GM18511 (cell line): ENCODE measurements at regions not wholly inside any gene's neighbourhood (a gene's known extent, or its start where the extent isn't known, plus 50 kb on each side); places are given as distances from the start of the nearest gene placed in this dataset.

ENCODE experiments used
- ATAC-seq: cut with Tn5 transposase; IDR thresholded peaks from one replicate; pipeline ENCODE4 v1.9.1; 2021; ENCODE audit warnings: mild to moderate bottlenecking, moderate library complexity; ENCODE audit not compliant: unreplicated experiment

- ATAC-seq = no peak
These were observed 486.1 kb upstream of the ID2 start for GRCh38 chr2:8195784-8196183.

- ATAC-seq = no peak
These were observed 485.5 kb upstream of the ID2 start for GRCh38 chr2:8196316-8196715.

- no peak for ATAC-seq
These were observed 484.8 kb upstream of the ID2 start for GRCh38 chr2:8197101-8197500.

- no peak for ATAC-seq
These were observed 484.0 kb upstream of the ID2 start for GRCh38 chr2:8197825-8198224.

- no peak for ATAC-seq
These were observed 483.0 kb upstream of the ID2 start for GRCh38 chr2:8198766-8199382.

- ATAC-seq = peak; percentile 86
These were observed 479.7 kb upstream of the ID2 start for GRCh38 chr2:8202132-8202531.

GRCh38 chr2:8203364-8203763 is 478.5 kb upstream of the ID2 start:
- no peak for ATAC-seq

- no peak for ATAC-seq
These were observed 477.1 kb upstream of the ID2 start for GRCh38 chr2:8204711-8205110.

GRCh38 chr2:8209494-8209893 is 472.4 kb upstream of the ID2 start:
- ATAC-seq = no peak

GRCh38 chr2:8211384-8211783 is 470.5 kb upstream of the ID2 start:
- no peak for ATAC-seq

GRCh38 chr2:8212239-8212638 is 469.6 kb upstream of the ID2 start:
- no peak for ATAC-seq

- ATAC-seq = no peak
These were observed 467.7 kb upstream of the ID2 start for GRCh38 chr2:8214036-8214615.

- ATAC-seq = peak; percentile 97
These were observed 466.5 kb upstream of the ID2 start for GRCh38 chr2:8215159-8215863.

GRCh38 chr2:8215982-8216381 is 465.9 kb upstream of the ID2 start:
- ATAC-seq = no peak

GRCh38 chr2:8216397-8216796 is 465.5 kb upstream of the ID2 start:
- ATAC-seq = no peak

- no peak for ATAC-seq
These were observed 464.3 kb upstream of the ID2 start for GRCh38 chr2:8217468-8218030.

GRCh38 chr2:8219096-8219495 is 462.8 kb upstream of the ID2 start:
- no peak for ATAC-seq

GRCh38 chr2:8219631-8220355 is 462.1 kb upstream of the ID2 start:
- ATAC-seq = no peak

- no peak for ATAC-seq
These were observed 458.7 kb upstream of the ID2 start for GRCh38 chr2:8222979-8223694.

GRCh38 chr2:8223695-8224346 is 458.0 kb upstream of the ID2 start:
- no peak for ATAC-seq
